HEK293T (cell line): ENCODE measurements at regions not wholly inside any gene's neighbourhood (a gene's known extent, or its start where the extent isn't known, plus 50 kb on each side); places are given as distances from the start of the nearest gene placed in this dataset.

Experiments used
- BHLHE40 ChIP-seq: fragments of 450-650 bp; IDR thresholded peaks from 2 replicates; pipeline ENCODE4 v1.6.1; 2016; ENCODE audit warnings: mild to moderate bottlenecking, moderate library complexity, borderline replicate concordance
- CTBP1 ChIP-seq: fragments of 450-650 bp; IDR thresholded peaks from 2 replicates; pipeline ENCODE4 v1.6.1; 2016; ENCODE audit warnings: borderline replicate concordance
- ELF4 ChIP-seq: fragments of 450-650 bp; IDR thresholded peaks from 2 replicates; pipeline ENCODE4 v1.6.1; 2017; ENCODE audit warnings: antibody characterized with exemption
- FOXA1 ChIP-seq: fragments of 450-650 bp; IDR thresholded peaks from 2 replicates; pipeline ENCODE4 v1.6.1; 2016; ENCODE audit warnings: mild to moderate bottlenecking
- FOXK2 ChIP-seq: fragments of 450-650 bp; IDR thresholded peaks from 2 replicates; pipeline ENCODE4 v1.6.1; 2016; ENCODE audit warnings: mild to moderate bottlenecking
- FOXM1 ChIP-seq: fragments of 450-650 bp; IDR thresholded peaks from 2 replicates; pipeline ENCODE4 v1.6.1; 2017; ENCODE audit warnings: mild to moderate bottlenecking, borderline replicate concordance
- HDGF ChIP-seq: fragments of 450-650 bp; IDR thresholded peaks from 2 replicates; pipeline ENCODE4 v1.6.1; 2017; ENCODE audit warnings: antibody characterized with exemption, borderline replicate concordance
- L3MBTL2 ChIP-seq: fragments of 450-650 bp; conservative IDR thresholded peaks from 2 replicates; pipeline ENCODE4 v1.6.1; 2016; ENCODE audit warnings: mild to moderate bottlenecking
- NFRKB ChIP-seq: fragments of 450-650 bp; IDR thresholded peaks from 2 replicates; pipeline ENCODE4 v1.6.1; 2016; ENCODE audit warnings: mild to moderate bottlenecking, moderate library complexity
- SP1 ChIP-seq: fragments of 450-650 bp; IDR thresholded peaks from 2 replicates; pipeline ENCODE4 v1.6.1; 2017
- SUZ12 ChIP-seq: fragments of 450-650 bp; IDR thresholded peaks from 2 replicates; pipeline ENCODE4 v1.6.1; 2016; ENCODE audit warnings: mild to moderate bottlenecking
- ZNF384 ChIP-seq: fragments of 450-650 bp; IDR thresholded peaks from 2 replicates; pipeline ENCODE4 v1.6.1; 2016

GRCh38 chr16:85447693-85448313 is 165.3 kb upstream of the GSE1 start:
- TF ChIP-seq FOXM1 (no peak), SUZ12 (no peak), CTBP1 (no peak), FOXK2 (no peak), ZNF384 (no peak), L3MBTL2 (no peak), NFRKB (no peak), ELF4 (no peak), HDGF (no peak), BHLHE40 (no peak), SP1 (no peak), FOXA1 (no peak)
